Posterior vena cava (tissue), 2 donors: ENCODE measurements at regions not wholly inside any gene's neighbourhood (a gene's known extent, or its start where the extent isn't known, plus 50 kb on each side); places are given as distances from the start of the nearest gene placed in this dataset.

Experiments used
- DNase-seq: peaks from one replicate; pipeline ENCODE4 v3.0.0-alpha.2; 2020; ENCODE audit warnings: low spot score
- intact Hi-C, 2 donors: fragments of 100-400 bp; cut with DNase I; formaldehyde crosslinking; loops; one replicate each; pipeline versions ENCODE4 v1.14.1 to v1.14.2; 2022 to 2023
- donor health status: DM: yes; HTN: yes; CAD: no.
- donor health status: DM: yes; HTN: yes; CAD: no.

- no peak for DNase-seq
- intact Hi-C loops = no loop called here
Measured at GRCh38 chr1:243946253-243946652, 96.2 kb upstream of the AKT3 start.

GRCh38 chr1:243945727-243946126 is 95.7 kb upstream of the AKT3 start:
- DNase-seq = no peak
- intact Hi-C loops = no loop called here

- no peak for DNase-seq
- intact Hi-C loops = no loop called here
Measured at GRCh38 chr1:243944429-243945160, 94.6 kb upstream of the AKT3 start.

GRCh38 chr1:243943671-243944428 is 93.8 kb upstream of the AKT3 start:
- intact Hi-C loops = loop anchor here in 1 of 2 donors (1.0 kb wide), 1 partner anchor 28 kb away; no protein-coding TSS in a partner anchor
- no peak for DNase-seq

GRCh38 chr1:243942196-243943150 is 92.4 kb upstream of the AKT3 start:
- no peak for DNase-seq

GRCh38 chr1:243940451-243940850 is 90.4 kb upstream of the AKT3 start:
- no peak for DNase-seq
- intact Hi-C loops = no loop called here

More at GRCh38 chr1:243942196-243943150, 92.4 kb upstream of the AKT3 start:
- intact Hi-C loops = loop anchor here in 1 of 2 donors (1.0 kb wide), 1 partner anchor 26 kb away; no protein-coding TSS in a partner anchor

- intact Hi-C loops = no loop called here
- DNase-seq = no peak
Measured at GRCh38 chr1:243939167-243939848, 89.3 kb upstream of the AKT3 start.

- no peak for DNase-seq
- intact Hi-C loops = no loop called here
Measured at GRCh38 chr1:243938208-243938607, 88.2 kb upstream of the AKT3 start.

GRCh38 chr1:243933495-243933894 is 83.5 kb upstream of the AKT3 start:
- DNase-seq = no peak
- intact Hi-C loops = no loop called here

GRCh38 chr1:243931957-243932356 is 81.9 kb upstream of the AKT3 start:
- no peak for DNase-seq
- intact Hi-C loops = no loop called here

- no peak for DNase-seq
- intact Hi-C loops = no loop called here
Measured at GRCh38 chr1:243930822-243931671, 81.0 kb upstream of the AKT3 start.

- intact Hi-C loops = no loop called here
- DNase-seq = no peak
Measured at GRCh38 chr1:243927381-243927780, 77.3 kb upstream of the AKT3 start.

GRCh38 chr1:243926803-243927245 is 76.8 kb upstream of the AKT3 start:
- DNase-seq = no peak
- intact Hi-C loops = no loop called here

GRCh38 chr1:243926299-243926698 is 76.3 kb upstream of the AKT3 start:
- intact Hi-C loops = no loop called here
- no peak for DNase-seq

GRCh38 chr1:243924588-243925349 is 74.7 kb upstream of the AKT3 start:
- intact Hi-C loops = no loop called here
- no peak for DNase-seq

- DNase-seq = no peak
- intact Hi-C loops = no loop called here
Measured at GRCh38 chr1:243924188-243924587, 74.1 kb upstream of the AKT3 start.
